ENCODE measurements at regions not wholly inside any gene's neighbourhood (a gene's known extent, or its start where the extent isn't known, plus 50 kb on each side); places are given as distances from the start of the nearest gene placed in this dataset.
"Not testable (repeated sequence)": the region's sequence is repeated elsewhere in the genome, so short reads cannot be mapped to it uniquely, and the experiment has no call there.

- POLR2A ChIA-PET, result no interaction called here
- Histone ChIP-seq H3K27ac (ENCODE audit: low read length) (no peak overlapping the region), H3K9me3 (no peaks in the 10 kb centered on the region), H3K4me3 (ENCODE audit: control insufficient read depth in 1 of 2, extremely low read depth in 1 of 2, low read length in 1 of 2) (no peak overlapping the region), H3K36me3 (ENCODE audit: control insufficient read depth in 2 of 2, extremely low read depth in 1 of 2, insufficient read depth in 1 of 2, low read length in 1 of 2) (no peaks in the 10 kb centered on the region), H3K27me3 (replicated peaks in 1 of 2; ENCODE audit: control insufficient read depth in 2 of 2, extremely low read depth in 1 of 2, insufficient read depth in 2 of 2, low read length in 1 of 2) (no peaks in the 10 kb centered on the region), H3K4me1 (ENCODE audit: control insufficient read depth in 1 of 2, extremely low read depth in 1 of 2, insufficient read depth in 2 of 2, low read length in 2 of 2) (no peaks in the 10 kb centered on the region)
- H3K27me3 Mint-ChIP-seq, result no peaks in the 10 kb centered on the region
- CTCF ChIA-PET, result no interaction called here
- ATAC-seq (replicated peaks in 1 of 4), result no peak
- no peak overlapping the region for H3K4me3 Mint-ChIP-seq
- H3K4me1 Mint-ChIP-seq, result no peaks in the 10 kb centered on the region
- H3K9me3 Mint-ChIP-seq, result peaks cover 0 to 20% (median 8%) of the 10 kb centered on the region in 3 donors
- 94% methylated on average over 35 of the region's 43 CpGs for WGBS (ENCODE audit: insufficient coverage)
- DNase-seq, result no peak
- no peak overlapping the region for H3K27ac Mint-ChIP-seq
- no peaks in the 10 kb centered on the region for H3K36me3 Mint-ChIP-seq
These were observed 1526.1 kb downstream of the FAM181B start for GRCh38 chr11:81207421-81208054.

- Mint-ChIP-seq H3K27ac (no peak overlapping the region), H3K27me3 (no peaks in the 10 kb centered on the region), H3K4me3 (no peak overlapping the region), H3K4me1 (no peaks in the 10 kb centered on the region), H3K9me3 (peaks cover 10 to 22% (median 11%) of the 10 kb centered on the region in 3 donors), H3K36me3 (no peaks in the 10 kb centered on the region)
- no peak for DNase-seq
- WGBS (ENCODE audit: insufficient coverage), result no CpG with 5 or more reads among the region's 1 CpG
- POLR2A ChIA-PET, result no interaction called here
- no peaks in the 10 kb centered on the region for H3K4me1 ChIP-seq (ENCODE audit: control insufficient read depth in 1 of 2, extremely low read depth in 1 of 2, insufficient read depth in 2 of 2, low read length in 2 of 2)
- H3K27ac ChIP-seq (ENCODE audit: low read length), result no peak overlapping the region
- CTCF ChIA-PET, result no interaction called here
- H3K4me3 ChIP-seq (ENCODE audit: control insufficient read depth in 1 of 2, extremely low read depth in 1 of 2, low read length in 1 of 2), result no peak overlapping the region
- no peaks in the 10 kb centered on the region for H3K9me3 ChIP-seq
- no peak for ATAC-seq (replicated peaks in 1 of 4)
- H3K36me3 ChIP-seq (ENCODE audit: control insufficient read depth in 2 of 2, extremely low read depth in 1 of 2, insufficient read depth in 1 of 2, low read length in 1 of 2), result no peaks in the 10 kb centered on the region
- no peaks in the 10 kb centered on the region for H3K27me3 ChIP-seq (replicated peaks in 1 of 2; ENCODE audit: control insufficient read depth in 2 of 2, extremely low read depth in 1 of 2, insufficient read depth in 2 of 2, low read length in 1 of 2)
These were observed 1529.8 kb downstream of the FAM181B start for GRCh38 chr11:81203876-81204275.

DNA sequence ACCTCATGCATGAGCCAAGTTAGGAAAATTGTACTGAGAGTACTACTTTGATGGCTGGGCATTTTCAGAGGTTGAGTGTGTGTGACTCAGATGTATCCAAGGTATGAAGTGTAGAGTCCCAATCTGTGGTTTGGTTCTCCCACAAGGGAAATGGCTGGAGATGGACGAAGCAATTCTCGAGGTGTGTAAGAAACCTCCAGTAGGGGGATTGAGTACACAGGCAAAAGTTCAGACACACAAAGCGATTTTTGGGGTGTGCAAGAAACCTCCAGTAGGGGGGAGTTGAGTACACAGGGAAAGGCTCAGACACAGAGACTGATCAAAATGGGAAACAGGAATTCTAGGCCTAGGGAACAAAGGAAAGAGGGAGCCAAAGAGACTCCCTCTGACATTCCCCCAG lies 1536.3 kb downstream of the FAM181B start:
- POLR2A ChIA-PET, result no interaction called here
- Mint-ChIP-seq H3K27me3 (no peaks in the 10 kb centered on the region), H3K4me1 (no peaks in the 10 kb centered on the region), H3K4me3 (no peak overlapping the region), H3K27ac (no peak overlapping the region), H3K9me3 (peaks cover 24 to 34% (median 27%) of the 10 kb centered on the region in 3 donors), H3K36me3 (no peaks in the 10 kb centered on the region)
- CTCF ChIA-PET, result no interaction called here
- Histone ChIP-seq H3K27ac (ENCODE audit: low read length) (no peak overlapping the region), H3K4me3 (ENCODE audit: control insufficient read depth in 1 of 2, extremely low read depth in 1 of 2, low read length in 1 of 2) (no peak overlapping the region), H3K27me3 (replicated peaks in 1 of 2; ENCODE audit: control insufficient read depth in 2 of 2, extremely low read depth in 1 of 2, insufficient read depth in 2 of 2, low read length in 1 of 2) (no peaks in the 10 kb centered on the region), H3K4me1 (ENCODE audit: control insufficient read depth in 1 of 2, extremely low read depth in 1 of 2, insufficient read depth in 2 of 2, low read length in 2 of 2) (no peaks in the 10 kb centered on the region), H3K9me3 (no peaks in the 10 kb centered on the region), H3K36me3 (ENCODE audit: control insufficient read depth in 2 of 2, extremely low read depth in 1 of 2, insufficient read depth in 1 of 2, low read length in 1 of 2) (no peaks in the 10 kb centered on the region)
- WGBS (ENCODE audit: insufficient coverage), result 90% methylated on average over 3 of the region's 3 CpGs
- no peak for ATAC-seq (replicated peaks in 1 of 4)
- no peak for DNase-seq

DNA sequence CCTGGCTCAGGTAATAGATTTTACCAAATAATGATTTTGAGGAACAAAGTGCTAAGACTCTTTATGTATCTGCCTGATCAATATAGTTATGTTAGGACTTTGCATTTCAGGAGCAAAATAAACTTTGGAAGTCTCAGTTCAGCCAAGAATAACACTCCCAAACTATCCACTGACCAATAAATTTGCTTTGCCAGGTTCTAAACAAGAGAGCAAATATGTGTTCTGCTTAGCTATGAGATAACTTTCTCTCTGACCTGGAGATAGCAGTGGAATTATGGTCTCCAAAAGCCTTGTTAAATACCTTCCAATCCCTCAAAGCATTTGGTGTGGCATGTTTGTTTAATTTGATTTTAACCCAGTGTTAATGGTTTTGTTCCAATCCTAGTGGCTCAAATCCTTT lies 1541.1 kb downstream of the FAM181B start:
- Histone ChIP-seq H3K9me3 (no peaks in the 10 kb centered on the region), H3K4me1 (ENCODE audit: control insufficient read depth in 1 of 2, extremely low read depth in 1 of 2, insufficient read depth in 2 of 2, low read length in 2 of 2) (no peaks in the 10 kb centered on the region), H3K27ac (ENCODE audit: low read length) (no peak overlapping the region), H3K27me3 (replicated peaks in 1 of 2; ENCODE audit: control insufficient read depth in 2 of 2, extremely low read depth in 1 of 2, insufficient read depth in 2 of 2, low read length in 1 of 2) (no peaks in the 10 kb centered on the region), H3K36me3 (ENCODE audit: control insufficient read depth in 2 of 2, extremely low read depth in 1 of 2, insufficient read depth in 1 of 2, low read length in 1 of 2) (no peaks in the 10 kb centered on the region), H3K4me3 (ENCODE audit: control insufficient read depth in 1 of 2, extremely low read depth in 1 of 2, low read length in 1 of 2) (no peak overlapping the region)
- CTCF ChIA-PET, result no interaction called here
- POLR2A ChIA-PET, result no interaction called here
- H3K4me1 Mint-ChIP-seq, result no peaks in the 10 kb centered on the region
- no peak overlapping the region for H3K27ac Mint-ChIP-seq
- no peaks in the 10 kb centered on the region for H3K36me3 Mint-ChIP-seq
- no peak overlapping the region for H3K4me3 Mint-ChIP-seq
- peaks cover 16 to 35% (median 26%) of the 10 kb centered on the region in 3 donors for H3K9me3 Mint-ChIP-seq
- no peaks in the 10 kb centered on the region for H3K27me3 Mint-ChIP-seq
- no peak for ATAC-seq (replicated peaks in 1 of 4)
- DNase-seq, result no peak

GRCh38 chr11:81190546-81190945 lies 1543.1 kb downstream of the FAM181B start:
- H3K27me3 Mint-ChIP-seq, result no peaks in the 10 kb centered on the region
- Histone ChIP-seq H3K36me3 (ENCODE audit: control insufficient read depth in 2 of 2, extremely low read depth in 1 of 2, insufficient read depth in 1 of 2, low read length in 1 of 2) (no peaks in the 10 kb centered on the region), H3K4me3 (ENCODE audit: control insufficient read depth in 1 of 2, extremely low read depth in 1 of 2, low read length in 1 of 2) (no peak overlapping the region), H3K9me3 (no peaks in the 10 kb centered on the region), H3K27me3 (replicated peaks in 1 of 2; ENCODE audit: control insufficient read depth in 2 of 2, extremely low read depth in 1 of 2, insufficient read depth in 2 of 2, low read length in 1 of 2) (no peaks in the 10 kb centered on the region), H3K27ac (ENCODE audit: low read length) (no peak overlapping the region), H3K4me1 (ENCODE audit: control insufficient read depth in 1 of 2, extremely low read depth in 1 of 2, insufficient read depth in 2 of 2, low read length in 2 of 2) (no peaks in the 10 kb centered on the region)
- H3K27ac Mint-ChIP-seq, result no peak overlapping the region
- DNase-seq, result no peak
- no peak overlapping the region for H3K4me3 Mint-ChIP-seq
- no peak for ATAC-seq (replicated peaks in 1 of 4)
- ChIA-PET CTCF (no interaction called here), POLR2A (no interaction called here)
- no peaks in the 10 kb centered on the region for H3K4me1 Mint-ChIP-seq
- peaks cover 13 to 38% (median 20%) of the 10 kb centered on the region in 3 donors for H3K9me3 Mint-ChIP-seq
- H3K36me3 Mint-ChIP-seq, result no peaks in the 10 kb centered on the region

GRCh38 chr11:81187033-81187432 lies 1546.6 kb downstream of the FAM181B start:
- CTCF ChIA-PET; POLR2A ChIA-PET; H3K4me3 Mint-ChIP-seq; H3K27me3 ChIP-seq (replicated peaks in 1 of 2; ENCODE audit: control insufficient read depth in 2 of 2, extremely low read depth in 1 of 2, insufficient read depth in 2 of 2, low read length in 1 of 2); H3K36me3 ChIP-seq (ENCODE audit: control insufficient read depth in 2 of 2, extremely low read depth in 1 of 2, insufficient read depth in 1 of 2, low read length in 1 of 2); H3K4me1 Mint-ChIP-seq; H3K27ac Mint-ChIP-seq; H3K36me3 Mint-ChIP-seq; H3K27ac ChIP-seq (ENCODE audit: low read length); ATAC-seq (replicated peaks in 1 of 4); H3K27me3 Mint-ChIP-seq; H3K4me3 ChIP-seq (ENCODE audit: control insufficient read depth in 1 of 2, extremely low read depth in 1 of 2, low read length in 1 of 2); H3K9me3 ChIP-seq; DNase-seq; H3K4me1 ChIP-seq (ENCODE audit: control insufficient read depth in 1 of 2, extremely low read depth in 1 of 2, insufficient read depth in 2 of 2, low read length in 2 of 2): not testable (repeated sequence)
- peaks cover 13 to 39% (median 16%) of the 10 kb centered on the region in 3 donors for H3K9me3 Mint-ChIP-seq
- 54% methylated on average over 3 of the region's 7 CpGs for WGBS (ENCODE audit: insufficient coverage)

GRCh38 chr11:81174646-81175330 lies 1558.9 kb downstream of the FAM181B start:
- H3K9me3 ChIP-seq, result no peaks in the 10 kb centered on the region
- H3K4me1 Mint-ChIP-seq, result no peaks in the 10 kb centered on the region
- no peak overlapping the region for H3K4me3 Mint-ChIP-seq
- WGBS (ENCODE audit: insufficient coverage), result no CpG with 5 or more reads among the region's 3 CpGs
- no peak overlapping the region for H3K27ac ChIP-seq (ENCODE audit: low read length)
- no peaks in the 10 kb centered on the region for H3K36me3 ChIP-seq (ENCODE audit: control insufficient read depth in 2 of 2, extremely low read depth in 1 of 2, insufficient read depth in 1 of 2, low read length in 1 of 2)
- H3K36me3 Mint-ChIP-seq, result no peaks in the 10 kb centered on the region
- H3K9me3 Mint-ChIP-seq, result peaks cover 12 to 19% (median 14%) of the 10 kb centered on the region in 3 donors
- no peak overlapping the region for H3K27ac Mint-ChIP-seq
- H3K4me3 ChIP-seq (ENCODE audit: control insufficient read depth in 1 of 2, extremely low read depth in 1 of 2, low read length in 1 of 2), result no peak overlapping the region
- DNase-seq (no peak), ATAC-seq (replicated peaks in 1 of 4) (no peak)
- H3K27me3 Mint-ChIP-seq, result no peaks in the 10 kb centered on the region
- POLR2A ChIA-PET, result no interaction called here
- CTCF ChIA-PET, result no interaction called here
- H3K4me1 ChIP-seq (ENCODE audit: control insufficient read depth in 1 of 2, extremely low read depth in 1 of 2, insufficient read depth in 2 of 2, low read length in 2 of 2), result no peaks in the 10 kb centered on the region
- no peaks in the 10 kb centered on the region for H3K27me3 ChIP-seq (replicated peaks in 1 of 2; ENCODE audit: control insufficient read depth in 2 of 2, extremely low read depth in 1 of 2, insufficient read depth in 2 of 2, low read length in 1 of 2)
